ENCODE measurements at regions not wholly inside any gene's neighbourhood (a gene's known extent, or its start where the extent isn't known, plus 50 kb on each side); places are given as distances from the start of the nearest gene placed in this dataset.

- no peaks in the 10 kb centered on the region for H3K27me3 Mint-ChIP-seq (ENCODE audit: unreplicated experiment)
- TF ChIP-seq CTCF (IDR thresholded peaks at IDR 0.05; ENCODE audit: unreplicated experiment): no peak
- H3K4me3 Mint-ChIP-seq (ENCODE audit: low read depth, unreplicated experiment): no peak overlapping the region
- no peaks in the 10 kb centered on the region for H3K9me3 Mint-ChIP-seq (ENCODE audit: low read depth, unreplicated experiment)
- intact Hi-C loops (cut with micrococcal nuclease; ENCODE audit: unreplicated experiment): no loop called here
- no peaks in the 10 kb centered on the region for H3K4me1 Mint-ChIP-seq (ENCODE audit: low read depth, unreplicated experiment)
- no peaks in the 10 kb centered on the region for H3K36me3 Mint-ChIP-seq (ENCODE audit: insufficient read depth, unreplicated experiment)
- no TSS peak for BruUV-seq (replicated peaks)
- DNase-seq: no peak
- H3K27ac Mint-ChIP-seq (ENCODE audit: unreplicated experiment): no peak overlapping the region
- CTCF ChIA-PET: no interaction called here
Measured at GRCh38 chr3:84566256-84566655, 392.5 kb upstream of the CADM2 start.

- no TSS peak for BruUV-seq (replicated peaks)
- no peaks in the 10 kb centered on the region for H3K4me1 Mint-ChIP-seq (ENCODE audit: low read depth, unreplicated experiment)
- H3K36me3 Mint-ChIP-seq (ENCODE audit: insufficient read depth, unreplicated experiment): no peaks in the 10 kb centered on the region
- CTCF ChIA-PET: no interaction called here
- TF ChIP-seq CTCF (IDR thresholded peaks at IDR 0.05; ENCODE audit: unreplicated experiment): no peak
- H3K9me3 Mint-ChIP-seq (ENCODE audit: low read depth, unreplicated experiment): no peaks in the 10 kb centered on the region
- no peaks in the 10 kb centered on the region for H3K27me3 Mint-ChIP-seq (ENCODE audit: unreplicated experiment)
- intact Hi-C loops (cut with micrococcal nuclease; ENCODE audit: unreplicated experiment): no loop called here
- H3K4me3 Mint-ChIP-seq (ENCODE audit: low read depth, unreplicated experiment): no peak overlapping the region
- no peak overlapping the region for H3K27ac Mint-ChIP-seq (ENCODE audit: unreplicated experiment)
- no peak for DNase-seq
Measured at GRCh38 chr3:84567796-84568195, 391.0 kb upstream of the CADM2 start.

- Mint-ChIP-seq H3K9me3 (ENCODE audit: low read depth, unreplicated experiment) (no peaks in the 10 kb centered on the region), H3K4me3 (ENCODE audit: low read depth, unreplicated experiment) (no peak overlapping the region), H3K27ac (ENCODE audit: unreplicated experiment) (no peak overlapping the region), H3K36me3 (ENCODE audit: insufficient read depth, unreplicated experiment) (no peaks in the 10 kb centered on the region), H3K4me1 (ENCODE audit: low read depth, unreplicated experiment) (no peaks in the 10 kb centered on the region), H3K27me3 (ENCODE audit: unreplicated experiment) (no peaks in the 10 kb centered on the region)
- BruUV-seq (replicated peaks): no TSS peak
- no peak for TF ChIP-seq CTCF (IDR thresholded peaks at IDR 0.05; ENCODE audit: unreplicated experiment)
- CTCF ChIA-PET: no interaction called here
- intact Hi-C loops (cut with micrococcal nuclease; ENCODE audit: unreplicated experiment): no loop called here
- no peak for DNase-seq
Measured at GRCh38 chr3:84573962-84574361, 384.8 kb upstream of the CADM2 start.

GRCh38 chr3:84586427-84586826 lies 372.4 kb upstream of the CADM2 start:
- CTCF ChIA-PET: no interaction called here
- H3K36me3 Mint-ChIP-seq (ENCODE audit: insufficient read depth, unreplicated experiment): no peaks in the 10 kb centered on the region
- intact Hi-C loops (cut with micrococcal nuclease; ENCODE audit: unreplicated experiment): no loop called here
- no peaks in the 10 kb centered on the region for H3K27me3 Mint-ChIP-seq (ENCODE audit: unreplicated experiment)
- TF ChIP-seq CTCF (IDR thresholded peaks at IDR 0.05; ENCODE audit: unreplicated experiment): no peak
- H3K4me3 Mint-ChIP-seq (ENCODE audit: low read depth, unreplicated experiment): no peak overlapping the region
- peaks cover 12% of the 10 kb centered on the region for H3K4me1 Mint-ChIP-seq (ENCODE audit: low read depth, unreplicated experiment)
- no peak for DNase-seq
- H3K27ac Mint-ChIP-seq (ENCODE audit: unreplicated experiment): no peak overlapping the region
- no TSS peak for BruUV-seq (replicated peaks)
- peaks cover 5% of the 10 kb centered on the region for H3K9me3 Mint-ChIP-seq (ENCODE audit: low read depth, unreplicated experiment)

Data from Calu3 (cell line).